GM12892 (cell line): ENCODE measurements at regions not wholly inside any gene's neighbourhood (a gene's known extent, or its start where the extent isn't known, plus 50 kb on each side); places are given as distances from the start of the nearest gene placed in this dataset.

Experiments used
- POLR2AphosphoS5 ChIP-seq: IDR thresholded peaks from 2 replicates; pipeline ENCODE4 v1.6.1; 2011; ENCODE audit warnings: low read depth, low read length, control low read depth
- TAF1 ChIP-seq: IDR thresholded peaks from 2 replicates; pipeline ENCODE4 v1.6.1; 2011; ENCODE audit warnings: low read depth, mild to moderate bottlenecking, control low read depth, low read length, borderline replicate concordance

- TF ChIP-seq POLR2AphosphoS5 (no peak), TAF1 (no peak)
Observed at GRCh38 chr15:95998935-95999334, 331.6 kb upstream of the NR2F2 start.
